Ishikawa (cell line): ENCODE measurements at regions not wholly inside any gene's neighbourhood (a gene's known extent, or its start where the extent isn't known, plus 50 kb on each side); places are given as distances from the start of the nearest gene placed in this dataset.

Experiments used
- CEBPB ChIP-seq: IDR thresholded peaks from 2 replicates; pipeline ENCODE4 v1.6.1; 2012
- CREB1 ChIP-seq: IDR thresholded peaks from 2 replicates; pipeline ENCODE4 v1.6.1; 2012; ENCODE audit warnings: low read depth
- EGR1 ChIP-seq: IDR thresholded peaks from 2 replicates; pipeline ENCODE4 v1.6.1; 2012
- EP300 ChIP-seq: IDR thresholded peaks from 2 replicates; pipeline ENCODE4 v1.6.1; 2012; ENCODE audit warnings: borderline replicate concordance
- FOXM1 ChIP-seq: IDR thresholded peaks from 2 replicates; pipeline ENCODE4 v1.6.1; 2012; ENCODE audit warnings: low read depth, borderline replicate concordance
- NFIC ChIP-seq: IDR thresholded peaks from 2 replicates; pipeline ENCODE4 v1.6.1; 2012
- RAD21 ChIP-seq: IDR thresholded peaks from 2 replicates; pipeline ENCODE4 v1.6.1; 2012; ENCODE audit warnings: low read depth
- TAF1 ChIP-seq: IDR thresholded peaks from 2 replicates; pipeline ENCODE4 v1.6.1; 2012; ENCODE audit warnings: low read depth, mild to moderate bottlenecking
- TCF12 ChIP-seq: IDR thresholded peaks from 2 replicates; pipeline ENCODE4 v1.6.1; 2012; ENCODE audit warnings: low read depth
- TEAD4 ChIP-seq: IDR thresholded peaks from 2 replicates; pipeline ENCODE4 v1.6.1; 2012
- USF1 ChIP-seq: IDR thresholded peaks from 2 replicates; pipeline ENCODE4 v1.6.1; 2012
- YY1 ChIP-seq: IDR thresholded peaks from 2 replicates; pipeline ENCODE4 v1.6.1; 2012; ENCODE audit warnings: low read depth
- ZBTB7A ChIP-seq: IDR thresholded peaks from 2 replicates; pipeline ENCODE4 v1.6.1; 2012; ENCODE audit warnings: low read depth
- TF ChIP-seq, protein P1 (sequence below): IDR thresholded peaks from 2 replicates; pipeline ENCODE4 v1.6.1; 2012
- TF ChIP-seq, protein P2 (sequence below): IDR thresholded peaks from 2 replicates; pipeline ENCODE4 v1.6.1; 2012; ENCODE audit warnings: low read depth, mild to moderate bottlenecking

DNA sequence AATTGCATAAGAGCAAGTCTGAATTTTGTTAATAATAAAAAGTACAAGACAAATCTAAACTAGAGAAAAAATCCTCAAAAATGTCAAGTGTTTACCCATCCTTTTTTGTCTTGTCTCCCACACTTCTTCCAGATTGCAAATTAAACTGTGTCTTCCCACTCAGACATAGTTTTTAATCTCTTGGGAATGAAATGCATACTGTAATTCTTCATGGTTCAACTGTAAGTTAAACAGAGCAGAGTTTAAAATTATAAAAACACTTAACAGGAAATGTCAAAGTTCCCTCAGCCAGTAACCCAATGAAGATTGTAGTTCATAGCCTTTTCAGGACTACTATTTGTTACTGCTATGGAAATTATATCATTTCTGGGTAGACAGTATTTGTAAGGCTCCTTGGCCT lies 171.8 kb downstream of the UBE2E3 start:
- TF ChIP-seq YY1: no peak
- TF ChIP-seq TEAD4: no peak
- no peak for TF ChIP-seq EP300
- no peak for TF ChIP-seq EGR1
- TF ChIP-seq, protein P1, sequence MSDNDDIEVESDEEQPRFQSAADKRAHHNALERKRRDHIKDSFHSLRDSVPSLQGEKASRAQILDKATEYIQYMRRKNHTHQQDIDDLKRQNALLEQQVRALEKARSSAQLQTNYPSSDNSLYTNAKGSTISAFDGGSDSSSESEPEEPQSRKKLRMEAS: no peak
- TF ChIP-seq RAD21: no peak
- TF ChIP-seq TCF12: no peak
- TF ChIP-seq TAF1: no peak
- no peak for TF ChIP-seq CREB1
- no peak for TF ChIP-seq FOXM1
- TF ChIP-seq, protein P2, sequence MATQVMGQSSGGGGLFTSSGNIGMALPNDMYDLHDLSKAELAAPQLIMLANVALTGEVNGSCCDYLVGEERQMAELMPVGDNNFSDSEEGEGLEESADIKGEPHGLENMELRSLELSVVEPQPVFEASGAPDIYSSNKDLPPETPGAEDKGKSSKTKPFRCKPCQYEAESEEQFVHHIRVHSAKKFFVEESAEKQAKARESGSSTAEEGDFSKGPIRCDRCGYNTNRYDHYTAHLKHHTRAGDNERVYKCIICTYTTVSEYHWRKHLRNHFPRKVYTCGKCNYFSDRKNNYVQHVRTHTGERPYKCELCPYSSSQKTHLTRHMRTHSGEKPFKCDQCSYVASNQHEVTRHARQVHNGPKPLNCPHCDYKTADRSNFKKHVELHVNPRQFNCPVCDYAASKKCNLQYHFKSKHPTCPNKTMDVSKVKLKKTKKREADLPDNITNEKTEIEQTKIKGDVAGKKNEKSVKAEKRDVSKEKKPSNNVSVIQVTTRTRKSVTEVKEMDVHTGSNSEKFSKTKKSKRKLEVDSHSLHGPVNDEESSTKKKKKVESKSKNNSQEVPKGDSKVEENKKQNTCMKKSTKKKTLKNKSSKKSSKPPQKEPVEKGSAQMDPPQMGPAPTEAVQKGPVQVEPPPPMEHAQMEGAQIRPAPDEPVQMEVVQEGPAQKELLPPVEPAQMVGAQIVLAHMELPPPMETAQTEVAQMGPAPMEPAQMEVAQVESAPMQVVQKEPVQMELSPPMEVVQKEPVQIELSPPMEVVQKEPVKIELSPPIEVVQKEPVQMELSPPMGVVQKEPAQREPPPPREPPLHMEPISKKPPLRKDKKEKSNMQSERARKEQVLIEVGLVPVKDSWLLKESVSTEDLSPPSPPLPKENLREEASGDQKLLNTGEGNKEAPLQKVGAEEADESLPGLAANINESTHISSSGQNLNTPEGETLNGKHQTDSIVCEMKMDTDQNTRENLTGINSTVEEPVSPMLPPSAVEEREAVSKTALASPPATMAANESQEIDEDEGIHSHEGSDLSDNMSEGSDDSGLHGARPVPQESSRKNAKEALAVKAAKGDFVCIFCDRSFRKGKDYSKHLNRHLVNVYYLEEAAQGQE: no peak
- no peak for TF ChIP-seq USF1
- TF ChIP-seq NFIC: no peak
- no peak for TF ChIP-seq CEBPB

DNA sequence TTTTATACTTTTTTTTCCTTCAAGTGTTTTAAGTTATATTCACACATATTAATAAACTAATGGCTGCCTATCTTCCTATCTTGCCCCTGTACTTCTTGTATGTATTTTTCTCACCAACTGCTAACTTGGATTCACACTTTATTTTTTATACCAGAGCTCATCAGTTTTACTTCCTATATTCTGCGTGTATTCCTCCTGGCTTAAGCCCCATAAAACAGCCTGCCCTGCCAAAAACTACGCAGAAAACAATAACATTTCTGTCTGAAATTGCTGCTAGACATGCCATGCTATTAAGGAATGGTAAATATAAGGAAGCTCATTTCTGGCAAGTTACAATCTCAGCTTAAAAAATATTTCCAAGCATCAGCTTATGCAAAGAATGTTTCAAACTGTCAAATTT lies 172.3 kb downstream of the UBE2E3 start:
- TF ChIP-seq USF1: no peak
- no peak for TF ChIP-seq RAD21
- TF ChIP-seq NFIC: no peak
- no peak for TF ChIP-seq TCF12
- no peak for TF ChIP-seq ZBTB7A
- TF ChIP-seq EGR1: no peak
- TF ChIP-seq, protein P2: no peak
- no peak for TF ChIP-seq YY1
- TF ChIP-seq, protein P1: no peak
- no peak for TF ChIP-seq CREB1
- no peak for TF ChIP-seq FOXM1
- TF ChIP-seq TEAD4: no peak
- no peak for TF ChIP-seq TAF1
- TF ChIP-seq EP300: no peak
- no peak for TF ChIP-seq CEBPB

DNA sequence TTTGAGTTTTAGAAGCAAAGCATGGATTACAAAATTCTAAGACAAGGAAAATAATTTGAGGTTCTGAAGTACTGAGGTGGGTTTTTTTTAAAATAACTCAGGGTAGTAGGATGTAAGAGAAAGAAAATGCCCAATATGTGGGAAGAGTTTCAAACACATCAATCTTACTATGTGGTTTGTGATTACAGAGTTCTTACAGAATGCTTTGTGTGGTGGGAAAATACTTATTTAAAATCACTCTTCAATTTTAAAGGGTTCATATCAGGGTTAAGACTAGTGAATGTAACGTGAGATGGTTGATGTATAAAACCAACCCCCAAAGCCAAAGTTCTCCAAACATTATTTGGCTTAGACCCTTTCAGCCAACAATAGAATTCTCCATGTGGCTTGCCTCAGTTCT lies 173.5 kb downstream of the UBE2E3 start:
- TF ChIP-seq CEBPB: no peak
- TF ChIP-seq, protein P1: no peak
- no peak for TF ChIP-seq NFIC
- TF ChIP-seq FOXM1: no peak
- no peak for TF ChIP-seq TCF12
- TF ChIP-seq ZBTB7A: no peak
- no peak for TF ChIP-seq TAF1
- TF ChIP-seq, protein P2: no peak
- TF ChIP-seq EGR1: no peak
- TF ChIP-seq TEAD4: no peak
- no peak for TF ChIP-seq CREB1
- TF ChIP-seq RAD21: no peak
- TF ChIP-seq EP300: no peak
- TF ChIP-seq YY1: no peak
- TF ChIP-seq USF1: no peak

DNA sequence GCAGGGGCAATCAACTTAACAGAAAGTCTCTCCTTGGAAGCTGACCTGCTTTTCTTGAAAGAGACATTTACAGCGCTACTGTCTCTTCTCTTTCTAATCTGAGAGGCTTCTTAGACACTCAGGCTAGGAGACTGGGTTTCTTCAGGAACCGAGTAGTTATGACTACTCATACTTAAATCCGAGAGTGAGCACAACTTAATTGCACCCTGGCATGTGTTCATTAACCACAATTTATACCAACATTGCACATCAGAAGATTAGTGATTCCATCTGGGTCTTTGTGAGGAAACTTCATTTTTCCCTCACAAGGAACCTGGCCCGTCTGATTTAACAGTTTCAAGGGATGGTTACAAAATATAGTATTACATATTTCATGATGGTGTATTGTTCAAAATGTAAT lies 176.9 kb downstream of the UBE2E3 start:
- TF ChIP-seq ZBTB7A: no peak
- TF ChIP-seq, protein P1: no peak
- TF ChIP-seq CREB1: no peak
- TF ChIP-seq EP300: no peak
